ENCODE measurements at regions not wholly inside any gene's neighbourhood (a gene's known extent, or its start where the extent isn't known, plus 50 kb on each side); places are given as distances from the start of the nearest gene placed in this dataset.

DNA sequence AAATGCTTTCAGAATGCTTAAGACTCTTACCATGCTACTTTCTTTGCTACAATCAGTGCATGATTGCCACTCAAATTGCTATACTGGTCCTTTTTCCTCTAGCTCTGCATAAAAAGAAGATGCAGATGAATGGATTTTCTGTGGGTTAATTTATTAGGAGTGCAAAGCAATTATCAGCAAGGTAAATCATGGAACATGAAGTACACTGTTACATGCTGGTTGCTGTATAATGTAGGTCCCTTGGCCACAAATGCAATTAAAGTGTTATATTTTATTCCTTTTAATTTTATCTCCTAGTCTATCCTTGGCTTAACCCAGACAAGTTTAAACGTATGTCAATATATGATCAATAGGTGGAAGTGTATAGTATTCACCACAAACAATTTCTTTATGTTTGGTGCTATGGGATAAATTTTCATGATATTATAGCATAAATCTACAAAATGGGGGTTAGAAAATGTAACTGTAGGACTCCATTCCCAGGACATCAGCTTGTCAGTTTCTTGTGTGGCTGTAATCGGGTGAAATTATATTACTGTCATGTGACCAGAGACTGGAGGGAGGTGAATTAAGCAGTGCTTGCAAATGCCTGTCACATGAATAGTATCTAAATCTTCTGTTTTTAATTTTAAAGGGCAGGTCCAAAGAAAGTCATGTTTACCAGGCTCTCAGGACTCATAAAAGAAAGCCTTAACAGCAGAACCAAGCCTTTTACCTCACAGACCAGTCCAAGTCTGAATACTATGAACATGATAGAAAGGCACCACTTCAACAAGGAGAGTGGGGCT, 176.9 kb upstream of the ID4 start:
- Histone ChIP-seq H3K79me1 (ENCODE audit: low read depth, low read length) (no peaks in the 10 kb centered on the region), H2AK5ac (ENCODE audit: low read depth, low read length) (no peak overlapping the region), H4K5ac (ENCODE audit: insufficient read length, low read depth, low read length) (no peak overlapping the region), H3K79me2 (ENCODE audit: control insufficient read depth in 1 of 2, insufficient read depth in 2 of 2, low read length in 2 of 2) (no peaks in the 10 kb centered on the region), H3K9me3 (ENCODE audit: insufficient read depth in 2 of 2, low read depth in 1 of 2, low read length in 1 of 2) (no peaks in the 10 kb centered on the region), H3K27me3 (replicated peaks in 1 of 4; ENCODE audit: control insufficient read depth in 3 of 4, extremely low read depth in 1 of 4, insufficient read depth in 3 of 4, low read length in 3 of 4) (no peaks in the 10 kb centered on the region), H4K8ac (ENCODE audit: extremely low read depth, insufficient read depth, low read length) (no peak overlapping the region), H3K4me1 (replicated peaks in 1 of 4; ENCODE audit: control insufficient read depth in 3 of 4, insufficient read depth in 4 of 4, low read length in 3 of 4) (peaks cover 0 to 25% (median 18%) of the 10 kb centered on the region in 4 experiments; a peak in 5 of 7 replicates), H4K20me1 (replicated peaks in 1 of 2; ENCODE audit: control insufficient read depth in 1 of 2, insufficient read depth in 2 of 2, low read length in 2 of 2) (no peaks in the 10 kb centered on the region), H3K23ac (ENCODE audit: insufficient read length) (no peak overlapping the region), H2AFZ (ENCODE audit: low read length) (0 out of 2 replicates have a peak overlapping the region, but pooled peaks have one; percentile 24), H2BK15ac (ENCODE audit: low read length) (no peak overlapping the region), H3K14ac (ENCODE audit: insufficient read length) (no peak overlapping the region), H3K56ac (replicated peaks; ENCODE audit: insufficient read length, low read depth, low read length) (no peak overlapping the region), H3K4me3 (ENCODE audit: extremely low read depth in 1 of 4, insufficient read depth in 2 of 4, low read depth in 3 of 4, low read length in 4 of 4) (no peak overlapping the region), H2BK5ac (ENCODE audit: low read depth, low read length) (no peak overlapping the region), H2BK12ac (ENCODE audit: low read depth, low read length) (no peak overlapping the region), H3K4me2 (ENCODE audit: insufficient read depth in 1 of 2, low read depth in 2 of 2, low read length in 2 of 2) (no peak overlapping the region), H3K18ac (ENCODE audit: extremely low read depth, low read length) (no peak overlapping the region), H2BK20ac (ENCODE audit: low read length) (no peak overlapping the region), H4K91ac (replicated peaks; ENCODE audit: insufficient read length, low read length) (no peak overlapping the region), H3K27ac (ENCODE audit: low read depth, low read length) (no peak overlapping the region), H2BK120ac (replicated peaks; ENCODE audit: low read depth, low read length) (no peak overlapping the region), H3K23me2 (ENCODE audit: low read depth, low read length) (no peaks in the 10 kb centered on the region; the same call in 1 of the 2 replicates), H3K9ac (replicated peaks in 1 of 4; ENCODE audit: extremely low read depth in 1 of 4, low read depth in 3 of 4, low read length in 3 of 4) (no peak overlapping the region), H3K36me3 (ENCODE audit: control insufficient read depth in 2 of 4, insufficient read depth in 4 of 4, low read length in 3 of 4) (no peaks in the 10 kb centered on the region; a peak in 1 of 8 replicates), H3K4ac (replicated peaks; ENCODE audit: insufficient read length, low read depth, low read length) (no peak overlapping the region)
- WGBS, 2 experiments (ENCODE audit: extremely low coverage in 1 of 2, insufficient coverage in 1 of 2, insufficient read length in 1 of 2, insufficient replicate concordance in 2 of 2, low coverage in 1 of 2, low lambda C conversion rate in 2 of 2, missing lambda C conversion rate in 1 of 2) = 93% methylated on average over 2 of the region's 2 CpGs; no CpG with 5 or more reads in 1 of the 2 experiments
- ChIA-PET CTCF (ENCODE audit: partially characterized antibody) (no interaction called here), POLR2A (ENCODE audit: partially characterized antibody) (interaction anchor here (1.4 kb wide), 1 partner anchor 9 kb away, joined by 5 read pairs; no protein-coding TSS in a partner anchor)
- TF ChIP-seq BRCA1 (IDR thresholded peaks at IDR 0.05; ENCODE audit: low read depth, low read length) = no peak
- TF ChIP-seq RFX5 (IDR thresholded peaks at IDR 0.05; ENCODE audit: borderline replicate concordance, low read depth, low read length) = no peak
- DNase-seq (ENCODE audit: low read depth in 1 of 2, low spot score in 2 of 2) (no peak), FAIRE-seq (no peak)

Measured in H1 (cell line).